ENCODE measurements at regions not wholly inside any gene's neighbourhood (a gene's known extent, or its start where the extent isn't known, plus 50 kb on each side); places are given as distances from the start of the nearest gene placed in this dataset.

GRCh38 chr2:161044095-161044865 is 115.9 kb upstream of the TANK start:
- TF ChIP-seq JUND (IDR thresholded peaks at IDR 0.05; ENCODE audit: low read depth), result no peak
- in situ Hi-C loops (cut with HindIII; ENCODE audit: low pct_unique_long_range_greater_than_20kb, low sequenced_read_pairs), result no loop called here
- DNase-seq (ENCODE audit: low read depth in 1 of 2, low spot score in 1 of 2), result no peak

GRCh38 chr2:161044921-161045320 is 115.3 kb upstream of the TANK start:
- in situ Hi-C loops (cut with HindIII; ENCODE audit: low pct_unique_long_range_greater_than_20kb, low sequenced_read_pairs), result no loop called here
- no peak for DNase-seq (ENCODE audit: low read depth in 1 of 2, low spot score in 1 of 2)
- TF ChIP-seq JUND (IDR thresholded peaks at IDR 0.05; ENCODE audit: low read depth), result no peak

- DNase-seq (ENCODE audit: low read depth in 1 of 2, low spot score in 1 of 2), result no peak
- in situ Hi-C loops (cut with HindIII; ENCODE audit: low pct_unique_long_range_greater_than_20kb, low sequenced_read_pairs), result no loop called here
- TF ChIP-seq JUND (IDR thresholded peaks at IDR 0.05; ENCODE audit: low read depth), result no peak
These were observed 114.5 kb upstream of the TANK start for GRCh38 chr2:161045726-161046125.

GRCh38 chr2:161046876-161047275 is 113.4 kb upstream of the TANK start:
- TF ChIP-seq JUND (IDR thresholded peaks at IDR 0.05; ENCODE audit: low read depth), result no peak
- in situ Hi-C loops (cut with HindIII; ENCODE audit: low pct_unique_long_range_greater_than_20kb, low sequenced_read_pairs), result no loop called here
- DNase-seq (ENCODE audit: low read depth in 1 of 2, low spot score in 1 of 2), result no peak

- in situ Hi-C loops (cut with HindIII; ENCODE audit: low pct_unique_long_range_greater_than_20kb, low sequenced_read_pairs), result no loop called here
- no peak for DNase-seq (ENCODE audit: low read depth in 1 of 2, low spot score in 1 of 2)
- no peak for TF ChIP-seq JUND (IDR thresholded peaks at IDR 0.05; ENCODE audit: low read depth)
These were observed 111.9 kb upstream of the TANK start for GRCh38 chr2:161048317-161048716.

- no peak for DNase-seq (ENCODE audit: low read depth in 1 of 2, low spot score in 1 of 2)
These were observed 110.7 kb upstream of the TANK start for GRCh38 chr2:161049559-161049958.

GRCh38 chr2:161052214-161052613 is 108.0 kb upstream of the TANK start:
- no peak for DNase-seq (ENCODE audit: low read depth in 1 of 2, low spot score in 1 of 2)
- in situ Hi-C loops (cut with HindIII; ENCODE audit: low pct_unique_long_range_greater_than_20kb, low sequenced_read_pairs), result no loop called here
- TF ChIP-seq JUND (IDR thresholded peaks at IDR 0.05; ENCODE audit: low read depth), result no peak

More at GRCh38 chr2:161049559-161049958, 110.7 kb upstream of the TANK start:
- TF ChIP-seq JUND (IDR thresholded peaks at IDR 0.05; ENCODE audit: low read depth), result no peak
- in situ Hi-C loops (cut with HindIII; ENCODE audit: low pct_unique_long_range_greater_than_20kb, low sequenced_read_pairs), result no loop called here

- DNase-seq (ENCODE audit: low read depth in 1 of 2, low spot score in 1 of 2), result no peak
- no peak for TF ChIP-seq JUND (IDR thresholded peaks at IDR 0.05; ENCODE audit: low read depth)
- in situ Hi-C loops (cut with HindIII; ENCODE audit: low pct_unique_long_range_greater_than_20kb, low sequenced_read_pairs), result no loop called here
These were observed 104.9 kb upstream of the TANK start for GRCh38 chr2:161055289-161055688.

GRCh38 chr2:161059388-161059787 is 100.8 kb upstream of the TANK start:
- DNase-seq (ENCODE audit: low read depth in 1 of 2, low spot score in 1 of 2), result no peak
- in situ Hi-C loops (cut with HindIII; ENCODE audit: low pct_unique_long_range_greater_than_20kb, low sequenced_read_pairs), result no loop called here
- no peak for TF ChIP-seq JUND (IDR thresholded peaks at IDR 0.05; ENCODE audit: low read depth)

- no peak for DNase-seq (ENCODE audit: low read depth in 1 of 2, low spot score in 1 of 2)
- in situ Hi-C loops (cut with HindIII; ENCODE audit: low pct_unique_long_range_greater_than_20kb, low sequenced_read_pairs), result no loop called here
These were observed 98.4 kb upstream of the TANK start for GRCh38 chr2:161061786-161062185.

GRCh38 chr2:161063157-161063945 is 96.9 kb upstream of the TANK start:
- no peak for TF ChIP-seq JUND (IDR thresholded peaks at IDR 0.05; ENCODE audit: low read depth)
- DNase-seq (ENCODE audit: low read depth in 1 of 2, low spot score in 1 of 2), result peak; percentile 33 to 87
- in situ Hi-C loops (cut with HindIII; ENCODE audit: low pct_unique_long_range_greater_than_20kb, low sequenced_read_pairs), result no loop called here

More at GRCh38 chr2:161061786-161062185, 98.4 kb upstream of the TANK start:
- TF ChIP-seq JUND (IDR thresholded peaks at IDR 0.05; ENCODE audit: low read depth), result no peak

- TF ChIP-seq JUND (IDR thresholded peaks at IDR 0.05; ENCODE audit: low read depth), result no peak
- in situ Hi-C loops (cut with HindIII; ENCODE audit: low pct_unique_long_range_greater_than_20kb, low sequenced_read_pairs), result no loop called here
- DNase-seq (ENCODE audit: low read depth in 1 of 2, low spot score in 1 of 2), result no peak
These were observed 96.3 kb upstream of the TANK start for GRCh38 chr2:161063946-161064306.

GRCh38 chr2:161067846-161068350 is 92.3 kb upstream of the TANK start:
- in situ Hi-C loops (cut with HindIII; ENCODE audit: low pct_unique_long_range_greater_than_20kb, low sequenced_read_pairs), result no loop called here
- no peak for TF ChIP-seq JUND (IDR thresholded peaks at IDR 0.05; ENCODE audit: low read depth)
- DNase-seq (ENCODE audit: low read depth in 1 of 2, low spot score in 1 of 2), result no peak

All from T47D (cell line).